Tibial nerve (tissue), 4 donors: ENCODE measurements at regions not wholly inside any gene's neighbourhood (a gene's known extent, or its start where the extent isn't known, plus 50 kb on each side); places are given as distances from the start of the nearest gene placed in this dataset.

Source experiments
- CTCF ChIP-seq, 5 experiments: fragments of 200-600 bp in 3 of 5; fragments of 450-650 bp in 2 of 5; sonication (generic) in 3 of 5; IDR thresholded peaks; one replicate each; pipeline ENCODE4 v1.5.1; 2016 to 2019; ENCODE audit warnings: antibody characterized with exemption in 5 of 5, mild to moderate bottlenecking in 3 of 5, moderate library complexity in 2 of 5
- EP300 ChIP-seq, 2 donors: sonication (generic); formaldehyde crosslinking; IDR thresholded peaks; one replicate each; pipeline ENCODE4 v1.6.1; 2017; ENCODE audit warnings: antibody characterized with exemption in 2 of 2, mild to moderate bottlenecking in 1 of 2
- POLR2A ChIP-seq, 2 donors: fragments of 450-650 bp; IDR thresholded peaks; one replicate each; pipeline ENCODE4 v1.6.1; 2017; ENCODE audit warnings: antibody characterized with exemption in 2 of 2, mild to moderate bottlenecking in 2 of 2, moderate library complexity in 2 of 2

GRCh38 chr3:77967621-77968020 is 927.7 kb downstream of the ROBO2 start:
- TF ChIP-seq CTCF (IDR thresholded peaks at IDR 0.05): no peak
- TF ChIP-seq EP300 (IDR thresholded peaks at IDR 0.05): no peak
- TF ChIP-seq POLR2A (IDR thresholded peaks at IDR 0.05): no peak
